GM06990 (cell line): ENCODE measurements at regions not wholly inside any gene's neighbourhood (a gene's known extent, or its start where the extent isn't known, plus 50 kb on each side); places are given as distances from the start of the nearest gene placed in this dataset.
A peak's percentile ranks its signal among the peaks of the same experiment; 100 is the strongest.

Experiments used
- DNase-seq: peaks from one replicate; pipeline ENCODE4 v3.0.0-alpha.2; 2011; ENCODE audit not compliant: insufficient read length; ENCODE audit errors: extremely low read depth
- H3K27me3 ChIP-seq: replicated peaks from 2 replicates; pipeline ENCODE4 v1.6.0; 2011; ENCODE audit warnings: low read length; ENCODE audit not compliant: control insufficient read depth, insufficient read depth
- H3K36me3 ChIP-seq: 2 replicates; pipeline ENCODE4 v1.5.1; 2011; ENCODE audit warnings: low read length; ENCODE audit not compliant: control insufficient read depth, insufficient read depth
- H3K4me3 ChIP-seq: replicated peaks from 2 replicates; pipeline ENCODE4 v1.5.1; 2011; ENCODE audit warnings: low read depth, mild to moderate bottlenecking, control low read depth, low read length
- CTCF ChIP-seq: IDR thresholded peaks from 2 replicates; pipeline ENCODE4 v1.5.1; 2011; ENCODE audit warnings: low read length, control low read depth, mild to moderate bottlenecking, inconsistent platforms; ENCODE audit not compliant: insufficient read depth, poor library complexity, severe bottlenecking

- Histone ChIP-seq H3K4me3 (no peak overlapping the region), H3K27me3 (no peaks in the 10 kb centered on the region), H3K36me3 (no peaks in the 10 kb centered on the region)
- DNase-seq = no peak
- no peak for TF ChIP-seq CTCF
Observed at GRCh38 chr7:127530148-127530547, 55.2 kb downstream of the GCC1 start.

DNA sequence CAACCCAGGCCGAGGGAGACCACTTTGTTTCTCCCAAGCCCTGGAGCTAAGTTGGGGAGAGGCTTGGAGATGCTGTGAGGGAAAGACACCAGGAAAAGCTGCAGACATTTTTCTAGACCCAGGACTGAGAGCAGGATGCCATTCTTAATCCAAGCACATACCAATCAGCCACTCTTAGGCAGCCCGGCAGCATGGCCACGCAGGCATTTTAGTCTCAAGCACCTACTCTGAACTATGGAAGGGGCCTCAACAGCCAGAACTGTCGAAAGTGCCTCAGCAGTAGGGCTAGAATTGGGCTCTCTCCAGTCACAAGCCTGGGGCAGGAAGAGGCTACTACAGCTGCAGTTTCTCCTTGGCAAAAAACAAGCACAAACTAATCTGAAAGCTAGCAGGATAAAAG, 57.8 kb downstream of the GCC1 start:
- Histone ChIP-seq H3K36me3 (no peaks in the 10 kb centered on the region), H3K27me3 (no peaks in the 10 kb centered on the region), H3K4me3 (no peak overlapping the region)
- DNase-seq = no peak
- no peak for TF ChIP-seq CTCF

DNA sequence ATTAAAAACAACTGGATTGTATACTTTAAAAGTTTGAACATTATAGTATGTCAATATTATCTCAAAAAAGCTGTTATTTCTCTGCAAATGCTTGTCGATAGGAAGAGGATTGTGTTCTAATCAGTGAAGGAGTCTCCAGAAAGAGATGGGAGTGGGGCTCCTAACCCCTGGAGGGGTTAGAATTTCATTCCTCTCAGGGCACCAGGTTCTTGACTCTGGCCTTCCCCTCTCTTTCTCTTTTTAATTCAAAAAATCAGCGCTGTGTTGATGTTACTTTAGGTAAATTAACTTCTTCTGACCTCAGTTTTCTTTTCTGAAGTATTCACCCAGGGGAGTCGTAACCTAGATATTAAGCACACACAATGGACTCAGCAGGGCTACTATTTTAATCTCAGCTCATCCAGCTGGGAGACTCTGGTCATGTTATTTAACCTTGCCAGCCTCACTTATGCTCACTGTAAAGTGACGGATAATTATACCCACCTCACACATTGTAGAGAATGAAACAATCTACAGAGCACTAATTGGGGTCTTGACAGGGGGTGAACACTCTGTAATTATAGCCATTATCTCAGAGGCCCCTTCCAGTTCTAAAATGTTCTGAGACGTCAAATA, 59.4 kb downstream of the GCC1 start:
- H3K4me3 ChIP-seq = no peak overlapping the region
- no peaks in the 10 kb centered on the region for H3K36me3 ChIP-seq
- no peak for DNase-seq
- TF ChIP-seq CTCF = no peak
- no peaks in the 10 kb centered on the region for H3K27me3 ChIP-seq

GRCh38 chr7:127516320-127516719, 69.1 kb downstream of the GCC1 start:
- TF ChIP-seq CTCF = no peak
- Histone ChIP-seq H3K36me3 (no peaks in the 10 kb centered on the region), H3K27me3 (no peaks in the 10 kb centered on the region; the same call in 1 of the 2 replicates), H3K4me3 (no peak overlapping the region)
- DNase-seq = no peak

DNA sequence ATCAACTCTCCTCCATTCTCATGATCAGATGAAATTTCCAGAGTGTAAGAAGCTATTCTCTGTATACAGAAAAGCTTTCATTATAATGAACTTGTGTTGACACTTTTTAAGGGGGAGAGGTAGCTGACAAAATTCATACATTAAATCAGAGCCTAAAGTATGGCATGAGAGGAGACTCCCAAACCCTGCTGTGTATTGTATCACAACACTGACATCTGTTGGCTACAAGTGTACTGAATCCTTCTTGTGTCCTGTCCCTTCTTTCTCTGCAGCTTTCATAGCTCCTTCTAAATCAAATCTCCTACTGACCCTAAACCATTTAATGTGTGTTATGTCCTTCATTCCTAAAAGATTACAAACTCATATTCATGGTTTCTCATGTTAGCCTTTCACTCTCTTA, 70.9 kb downstream of the GCC1 start:
- H3K4me3 ChIP-seq = no peak overlapping the region
- peak; percentile 40 for TF ChIP-seq CTCF
- no peaks in the 10 kb centered on the region; the same call in 1 of the 2 replicates for H3K27me3 ChIP-seq
- no peak for DNase-seq
- no peaks in the 10 kb centered on the region for H3K36me3 ChIP-seq

DNA sequence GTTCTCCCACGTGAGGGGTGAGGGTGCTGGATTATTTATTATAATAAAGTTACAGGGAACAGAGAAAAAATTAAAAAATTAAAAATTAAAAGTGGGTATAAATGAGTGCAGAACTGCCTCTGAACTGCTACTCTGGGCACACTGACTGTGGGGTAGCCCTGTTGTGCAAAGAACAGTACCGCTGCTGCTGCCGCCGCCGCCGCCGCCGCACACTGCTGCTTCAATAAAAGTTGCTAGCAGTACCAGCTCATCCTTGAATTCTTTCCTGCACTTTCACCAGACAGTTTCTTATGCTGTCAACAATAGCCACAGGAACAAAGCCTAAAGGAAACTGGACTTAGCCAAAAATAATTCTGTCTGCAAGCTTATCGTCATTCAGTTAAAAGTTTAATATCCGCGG, 72.1 kb downstream of the GCC1 start:
- no peak for TF ChIP-seq CTCF
- H3K27me3 ChIP-seq = no peaks in the 10 kb centered on the region; the same call in 1 of the 2 replicates
- DNase-seq = no peak

More for the DNA sequence above, 72.1 kb downstream of the GCC1 start:
- no peaks in the 10 kb centered on the region for H3K36me3 ChIP-seq
- H3K4me3 ChIP-seq = no peak overlapping the region
